ENCODE measurements at regions not wholly inside any gene's neighbourhood (a gene's known extent, or its start where the extent isn't known, plus 50 kb on each side); places are given as distances from the start of the nearest gene placed in this dataset.
A peak's percentile ranks its signal among the peaks of the same experiment; 100 is the strongest.

DNA sequence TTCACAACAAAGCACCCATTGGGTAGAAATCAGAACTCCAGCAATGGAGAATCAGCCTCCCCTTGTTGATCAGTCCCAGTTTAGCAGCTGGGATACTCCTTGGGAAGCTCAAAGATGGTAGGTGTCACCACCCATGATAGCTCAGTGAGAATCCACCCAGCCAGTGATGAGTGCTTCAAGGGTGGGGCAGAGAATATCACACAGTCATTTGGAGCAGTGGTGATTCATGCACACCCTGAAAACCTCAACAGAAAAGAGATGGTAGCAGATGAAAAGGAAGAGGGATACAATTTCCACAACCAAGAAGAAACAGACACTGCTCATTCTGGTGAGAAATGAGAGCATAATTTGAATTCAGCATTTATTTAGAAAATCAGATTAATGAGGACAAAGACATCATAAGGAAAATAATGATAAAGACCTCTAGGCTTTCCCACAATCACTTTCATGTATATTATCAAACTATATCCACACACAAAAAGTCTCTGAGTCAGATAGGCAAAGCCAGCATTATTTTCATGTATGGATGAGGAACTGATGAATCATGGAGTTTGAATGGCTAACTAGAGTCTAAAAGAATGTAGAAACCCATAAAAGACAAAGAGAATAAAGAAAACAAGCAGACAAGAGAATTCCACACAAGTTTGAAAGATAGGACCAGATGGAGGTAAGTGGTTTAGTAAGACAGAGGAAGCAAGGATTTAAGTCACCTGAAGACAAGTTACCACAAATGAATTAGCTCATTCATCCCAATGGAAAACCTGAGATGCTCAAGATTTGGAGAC is 82.9 kb downstream of the FEM1C start:
- BruUV-seq (replicated peaks) = no TSS peak
- DNase-seq (ENCODE audit: unreplicated experiment) = peak; percentile 51
- TF ChIP-seq, protein P1, sequence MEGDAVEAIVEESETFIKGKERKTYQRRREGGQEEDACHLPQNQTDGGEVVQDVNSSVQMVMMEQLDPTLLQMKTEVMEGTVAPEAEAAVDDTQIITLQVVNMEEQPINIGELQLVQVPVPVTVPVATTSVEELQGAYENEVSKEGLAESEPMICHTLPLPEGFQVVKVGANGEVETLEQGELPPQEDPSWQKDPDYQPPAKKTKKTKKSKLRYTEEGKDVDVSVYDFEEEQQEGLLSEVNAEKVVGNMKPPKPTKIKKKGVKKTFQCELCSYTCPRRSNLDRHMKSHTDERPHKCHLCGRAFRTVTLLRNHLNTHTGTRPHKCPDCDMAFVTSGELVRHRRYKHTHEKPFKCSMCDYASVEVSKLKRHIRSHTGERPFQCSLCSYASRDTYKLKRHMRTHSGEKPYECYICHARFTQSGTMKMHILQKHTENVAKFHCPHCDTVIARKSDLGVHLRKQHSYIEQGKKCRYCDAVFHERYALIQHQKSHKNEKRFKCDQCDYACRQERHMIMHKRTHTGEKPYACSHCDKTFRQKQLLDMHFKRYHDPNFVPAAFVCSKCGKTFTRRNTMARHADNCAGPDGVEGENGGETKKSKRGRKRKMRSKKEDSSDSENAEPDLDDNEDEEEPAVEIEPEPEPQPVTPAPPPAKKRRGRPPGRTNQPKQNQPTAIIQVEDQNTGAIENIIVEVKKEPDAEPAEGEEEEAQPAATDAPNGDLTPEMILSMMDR (IDR thresholded peaks at IDR 0.05; ENCODE audit: unreplicated experiment) = no peak
- H3K27ac Mint-ChIP-seq (ENCODE audit: low read depth, unreplicated experiment) = no peak overlapping the region
- intact Hi-C loops (cut with micrococcal nuclease) = loop anchor here (2.0 to 5.0 kb wide), 3 partner anchors 47 to 85 kb away; partner anchors contain the start of gene FEM1C
- no peak overlapping the region for H3K4me3 Mint-ChIP-seq (ENCODE audit: unreplicated experiment)
- peaks cover 19% of the 10 kb centered on the region for H3K4me1 Mint-ChIP-seq (ENCODE audit: insufficient read depth, unreplicated experiment)
- H3K27me3 Mint-ChIP-seq (ENCODE audit: insufficient read depth, unreplicated experiment) = no peaks in the 10 kb centered on the region
- no peaks in the 10 kb centered on the region for H3K9me3 Mint-ChIP-seq (ENCODE audit: unreplicated experiment)
- no peaks in the 10 kb centered on the region for H3K36me3 Mint-ChIP-seq (ENCODE audit: insufficient read depth, unreplicated experiment)
- ChIA-PET CTCF (interaction anchor here (1.1 to 1.9 kb wide), 2 partner anchors 10 to 46 kb away, joined by 3 to 4 read pairs; no protein-coding TSS in a partner anchor), POLR2A (interaction anchor here (0.8 to 3.0 kb wide), 13 partner anchors 10 to 84 kb away, joined by 3 to 32 read pairs (median 6); partner anchors contain the start of gene FEM1C)

DNA sequence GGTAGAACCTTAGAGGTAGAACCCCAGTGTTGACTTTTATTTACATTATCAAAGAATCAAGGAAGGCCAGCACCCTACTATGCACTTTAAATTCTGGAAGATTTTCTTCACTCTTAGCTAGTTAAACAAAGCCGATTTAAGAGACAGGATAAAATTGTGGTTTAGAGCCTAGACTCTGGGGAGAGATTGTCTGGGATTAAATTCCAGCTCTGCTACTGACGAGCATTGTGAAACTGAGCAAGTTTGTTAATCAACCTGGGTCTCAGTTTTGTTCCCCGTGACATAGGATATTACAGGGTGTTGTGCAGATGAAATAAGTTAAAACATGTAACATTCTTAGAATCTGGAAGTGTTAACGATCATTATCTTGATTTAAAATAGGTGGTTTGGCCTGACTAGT is 83.5 kb downstream of the FEM1C start:
- Mint-ChIP-seq H3K4me1 (ENCODE audit: insufficient read depth, unreplicated experiment) (peaks cover 18% of the 10 kb centered on the region), H3K9me3 (ENCODE audit: unreplicated experiment) (no peaks in the 10 kb centered on the region), H3K27me3 (ENCODE audit: insufficient read depth, unreplicated experiment) (no peaks in the 10 kb centered on the region), H3K36me3 (ENCODE audit: insufficient read depth, unreplicated experiment) (no peaks in the 10 kb centered on the region), H3K4me3 (ENCODE audit: unreplicated experiment) (no peak overlapping the region), H3K27ac (ENCODE audit: low read depth, unreplicated experiment) (no peak overlapping the region)
- BruUV-seq (replicated peaks) = no TSS peak
- CTCF ChIA-PET = interaction anchor here (0.6 to 1.4 kb wide), 3 partner anchors 29 to 105 kb away, joined by 3 to 5 read pairs (median 3); no protein-coding TSS in a partner anchor
- POLR2A ChIA-PET = interaction anchor here (0.8 to 3.0 kb wide), 13 partner anchors 10 to 84 kb away, joined by 3 to 32 read pairs (median 6); partner anchors contain the start of gene FEM1C
- TF ChIP-seq, protein P1 (IDR thresholded peaks at IDR 0.05; ENCODE audit: unreplicated experiment) = no peak
- intact Hi-C loops (cut with micrococcal nuclease) = loop anchor here (2.0 to 5.0 kb wide), 3 partner anchors 46 to 84 kb away; partner anchors contain the start of gene FEM1C
- DNase-seq (ENCODE audit: unreplicated experiment) = no peak

DNA sequence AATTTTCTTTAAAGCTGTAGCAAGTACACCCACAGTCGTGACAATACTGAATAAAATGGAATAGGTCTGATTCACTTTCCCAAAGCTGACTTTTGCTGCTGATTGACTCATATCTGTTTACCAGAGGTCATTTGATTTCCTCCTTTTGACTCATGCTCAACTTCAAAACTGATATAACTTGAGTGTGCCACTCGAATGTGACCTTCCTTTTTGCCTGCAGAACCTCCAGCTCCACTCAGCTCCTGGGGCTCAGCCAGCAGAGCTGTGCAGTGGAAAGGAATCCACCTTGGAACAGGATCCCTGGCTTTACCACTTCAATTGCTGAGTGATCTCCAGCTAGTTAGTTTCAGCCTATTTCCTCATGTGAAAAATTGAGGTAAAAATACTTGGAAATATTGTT is 84.1 kb downstream of the FEM1C start:
- peaks cover 20% of the 10 kb centered on the region for H3K4me1 Mint-ChIP-seq (ENCODE audit: insufficient read depth, unreplicated experiment)
- ChIA-PET CTCF (interaction anchor here (0.6 to 1.4 kb wide), 6 partner anchors 9 to 104 kb away, joined by 3 to 5 read pairs (median 3); no protein-coding TSS in a partner anchor), POLR2A (interaction anchor here (0.5 to 3.0 kb wide), 13 partner anchors 9 to 668 kb away, joined by 3 to 32 read pairs (median 6); partner anchors contain the start of gene FEM1C)
- BruUV-seq (replicated peaks) = no TSS peak
- no peaks in the 10 kb centered on the region for H3K27me3 Mint-ChIP-seq (ENCODE audit: insufficient read depth, unreplicated experiment)
- no peak overlapping the region for H3K27ac Mint-ChIP-seq (ENCODE audit: low read depth, unreplicated experiment)
- TF ChIP-seq, protein P1 (IDR thresholded peaks at IDR 0.05; ENCODE audit: unreplicated experiment) = no peak
- DNase-seq (ENCODE audit: unreplicated experiment) = peak; percentile 70
- intact Hi-C loops (cut with micrococcal nuclease) = loop anchor here (2.0 to 5.0 kb wide), 3 partner anchors 46 to 84 kb away; partner anchors contain the start of gene FEM1C
- H3K4me3 Mint-ChIP-seq (ENCODE audit: unreplicated experiment) = no peak overlapping the region
- H3K36me3 Mint-ChIP-seq (ENCODE audit: insufficient read depth, unreplicated experiment) = no peaks in the 10 kb centered on the region
- no peaks in the 10 kb centered on the region for H3K9me3 Mint-ChIP-seq (ENCODE audit: unreplicated experiment)

DNA sequence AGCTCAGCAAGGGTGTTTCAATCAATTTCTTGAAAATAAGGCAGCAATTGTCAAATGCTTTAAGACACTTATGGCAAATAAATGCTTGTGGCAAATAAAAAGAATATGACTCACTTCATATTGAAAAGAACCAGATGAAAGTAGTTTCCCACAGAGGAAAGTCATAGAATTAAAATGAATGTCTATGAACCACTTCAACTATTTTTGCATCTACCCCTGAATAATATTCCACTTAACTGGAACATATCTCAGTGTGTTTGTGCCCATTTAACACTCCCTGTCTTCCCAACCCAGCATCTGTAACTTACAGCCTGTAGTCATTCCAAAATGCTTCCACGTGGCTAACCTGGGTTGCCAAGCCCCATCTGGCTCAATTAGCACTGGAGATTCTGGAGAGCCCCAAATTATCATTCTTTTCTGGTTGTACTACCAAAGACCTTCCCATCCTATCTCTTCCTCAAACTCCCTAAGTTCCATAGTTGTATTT is 84.7 kb downstream of the FEM1C start:
- Mint-ChIP-seq H3K36me3 (ENCODE audit: insufficient read depth, unreplicated experiment) (no peaks in the 10 kb centered on the region), H3K27me3 (ENCODE audit: insufficient read depth, unreplicated experiment) (no peaks in the 10 kb centered on the region), H3K9me3 (ENCODE audit: unreplicated experiment) (no peaks in the 10 kb centered on the region), H3K4me3 (ENCODE audit: unreplicated experiment) (no peak overlapping the region), H3K4me1 (ENCODE audit: insufficient read depth, unreplicated experiment) (peaks cover 22% of the 10 kb centered on the region), H3K27ac (ENCODE audit: low read depth, unreplicated experiment) (no peak overlapping the region)
- TF ChIP-seq, protein P1 (IDR thresholded peaks at IDR 0.05; ENCODE audit: unreplicated experiment) = no peak
- no peak for DNase-seq (ENCODE audit: unreplicated experiment)
- CTCF ChIA-PET = interaction anchor here (0.7 to 1.4 kb wide), 5 partner anchors 8 to 82 kb away, joined by 3 to 5 read pairs (median 3); no protein-coding TSS in a partner anchor
- TSS peak; percentile 64 for BruUV-seq (replicated peaks)
- intact Hi-C loops (cut with micrococcal nuclease) = loop anchor here (2.0 to 5.0 kb wide), 3 partner anchors 45 to 83 kb away; partner anchors contain the start of gene FEM1C
- POLR2A ChIA-PET = interaction anchor here (0.5 to 3.0 kb wide), 10 partner anchors 9 to 1026 kb away, joined by 3 to 32 read pairs (median 6); partner anchors contain the start of gene FEM1C
